ENCODE measurements at regions not wholly inside any gene's neighbourhood (a gene's known extent, or its start where the extent isn't known, plus 50 kb on each side); places are given as distances from the start of the nearest gene placed in this dataset.
A peak's percentile ranks its signal among the peaks of the same experiment; 100 is the strongest.

- no peak overlapping the region for H3K9ac ChIP-seq
- H3K27me3 ChIP-seq: no peaks in the 10 kb centered on the region
These were observed 572.8 kb upstream of the FBXO33 start for GRCh38 chr14:40004871-40005500.

GRCh38 chr14:40003773-40004172 is 571.5 kb upstream of the FBXO33 start:
- 0 out of 22 replicates have a peak, but pooled peaks cover 0 to 4% (median 0%) of the 10 kb centered on the region in 11 experiments for H3K9me3 ChIP-seq (replicated peaks in 1 of 11)
- H3K4me2 ChIP-seq: no peak overlapping the region
- H3K36me3 ChIP-seq: no peaks in the 10 kb centered on the region
- H3K27ac ChIP-seq: no peak overlapping the region
- no peak overlapping the region for H3K4me3 ChIP-seq
- no peak for TF ChIP-seq Cebpa-rat (IDR thresholded peaks at IDR 0.05)
- H3K4me1 ChIP-seq: peaks cover 0 to 6% (median 0%) of the 10 kb centered on the region in 10 experiments; a peak in 1 of 20 replicates
- H4K20me1 ChIP-seq: no peaks in the 10 kb centered on the region
- H3K27me3 ChIP-seq: no peaks in the 10 kb centered on the region
- no peak overlapping the region for H3K9ac ChIP-seq

More at GRCh38 chr14:40004871-40005500, 572.8 kb upstream of the FBXO33 start:
- Histone ChIP-seq H3K36me3 (no peaks in the 10 kb centered on the region), H3K4me1 (peaks cover 0 to 6% (median 0%) of the 10 kb centered on the region in 10 experiments; a peak in 1 of 20 replicates), H3K4me2 (no peak overlapping the region), H3K9me3 (replicated peaks in 1 of 11) (0 out of 22 replicates have a peak, but pooled peaks cover 0 to 4% (median 0%) of the 10 kb centered on the region in 11 experiments), H3K4me3 (no peak overlapping the region), H4K20me1 (no peaks in the 10 kb centered on the region), H3K27ac (no peak overlapping the region)
- no peak for TF ChIP-seq Cebpa-rat (IDR thresholded peaks at IDR 0.05)

GRCh38 chr14:39998854-39999253 is 566.6 kb upstream of the FBXO33 start:
- TF ChIP-seq Cebpa-rat (IDR thresholded peaks at IDR 0.05): no peak
- Histone ChIP-seq H3K4me3 (no peak overlapping the region), H3K9me3 (replicated peaks in 1 of 11) (0 out of 22 replicates have a peak, but pooled peaks cover 0 to 4% (median 0%) of the 10 kb centered on the region in 11 experiments), H3K27ac (no peak overlapping the region), H3K9ac (no peak overlapping the region), H3K4me1 (peaks cover 0 to 2% (median 0%) of the 10 kb centered on the region in 10 experiments; a peak in 1 of 20 replicates), H3K36me3 (no peaks in the 10 kb centered on the region), H3K27me3 (no peaks in the 10 kb centered on the region), H4K20me1 (no peaks in the 10 kb centered on the region), H3K4me2 (no peak overlapping the region)

GRCh38 chr14:39998114-39998513 is 565.9 kb upstream of the FBXO33 start:
- H3K4me2 ChIP-seq: no peak overlapping the region
- no peak overlapping the region for H3K9ac ChIP-seq
- no peak overlapping the region for H3K4me3 ChIP-seq
- H3K36me3 ChIP-seq: no peaks in the 10 kb centered on the region
- 0 out of 22 replicates have a peak, but pooled peaks cover 0 to 4% (median 0%) of the 10 kb centered on the region in 11 experiments for H3K9me3 ChIP-seq (replicated peaks in 1 of 11)
- H3K27ac ChIP-seq: no peak overlapping the region
- no peaks in the 10 kb centered on the region for H3K27me3 ChIP-seq
- TF ChIP-seq Cebpa-rat (IDR thresholded peaks at IDR 0.05): no peak
- no peaks in the 10 kb centered on the region for H3K4me1 ChIP-seq
- no peaks in the 10 kb centered on the region for H4K20me1 ChIP-seq

DNA sequence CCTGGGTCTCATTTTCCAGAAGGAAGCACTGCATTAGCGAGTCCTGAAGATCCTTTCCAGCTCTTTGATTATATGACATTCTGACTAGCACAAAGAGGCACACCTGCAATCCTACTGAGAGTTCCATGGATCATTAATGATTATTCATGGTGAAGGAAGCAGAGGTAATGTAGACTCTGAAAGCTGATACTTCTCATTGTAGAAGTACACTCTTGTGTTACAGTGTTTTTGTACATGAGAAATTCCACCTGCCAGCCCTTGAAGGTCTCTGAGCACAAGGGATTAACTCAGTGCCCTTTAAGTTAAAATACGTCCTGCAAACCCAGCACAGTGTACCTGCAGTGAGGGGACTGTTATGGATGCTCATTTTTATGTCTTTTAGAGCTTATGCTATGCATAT is 558.8 kb upstream of the FBXO33 start:
- no peaks in the 10 kb centered on the region for H4K20me1 ChIP-seq
- H3K9me3 ChIP-seq (replicated peaks in 1 of 11): 0 out of 22 replicates have a peak, but pooled peaks cover 0 to 3% (median 0%) of the 10 kb centered on the region in 11 experiments
- H3K27ac ChIP-seq: no peak overlapping the region
- no peaks in the 10 kb centered on the region for H3K27me3 ChIP-seq
- H3K9ac ChIP-seq: no peak overlapping the region
- H3K36me3 ChIP-seq: no peaks in the 10 kb centered on the region
- H3K4me1 ChIP-seq: no peaks in the 10 kb centered on the region
- H3K4me3 ChIP-seq: no peak overlapping the region
- TF ChIP-seq Cebpa-rat (IDR thresholded peaks at IDR 0.05): no peak
- no peak overlapping the region for H3K4me2 ChIP-seq

- H3K4me2 ChIP-seq: 0 out of 22 replicates have a peak overlapping the region, but pooled peaks of 1 of the 11 experiments have one; percentile 15
- H3K4me3 ChIP-seq: no peak overlapping the region
- H3K36me3 ChIP-seq: no peaks in the 10 kb centered on the region
- no peaks in the 10 kb centered on the region for H3K27me3 ChIP-seq
- H3K9me3 ChIP-seq (replicated peaks in 1 of 11): 0 out of 22 replicates have a peak, but pooled peaks cover 0 to 3% (median 0%) of the 10 kb centered on the region in 11 experiments
- no peaks in the 10 kb centered on the region for H4K20me1 ChIP-seq
- no peaks in the 10 kb centered on the region for H3K4me1 ChIP-seq
- H3K27ac ChIP-seq: no peak overlapping the region
- no peak for TF ChIP-seq Cebpa-rat (IDR thresholded peaks at IDR 0.05)
- no peak overlapping the region for H3K9ac ChIP-seq
These were observed 556.7 kb upstream of the FBXO33 start for GRCh38 chr14:39988939-39989338.

DNA sequence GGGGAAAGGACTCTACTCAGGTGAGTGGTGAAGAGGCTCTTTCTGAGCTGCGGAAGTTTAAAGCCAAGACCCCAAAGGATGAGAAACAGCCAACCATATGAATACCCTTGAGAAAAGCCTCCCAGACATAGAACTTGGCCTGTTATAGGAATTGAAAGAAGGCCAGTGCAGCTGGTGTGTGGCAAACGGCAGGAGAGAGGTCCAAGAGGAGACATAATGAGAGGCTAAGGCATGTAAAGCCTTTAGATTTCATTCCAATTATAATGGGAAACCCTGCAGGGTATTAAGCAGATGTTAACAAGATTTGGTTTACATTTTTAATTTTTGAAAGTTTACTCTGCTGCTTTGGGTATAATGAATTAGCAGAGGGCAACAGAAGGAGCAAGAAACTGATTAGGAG is 552.1 kb upstream of the FBXO33 start:
- TF ChIP-seq Cebpa-rat (IDR thresholded peaks at IDR 0.05): no peak
- no peak overlapping the region for H3K27ac ChIP-seq
- no peaks in the 10 kb centered on the region for H3K27me3 ChIP-seq
- no peaks in the 10 kb centered on the region for H3K9me3 ChIP-seq (replicated peaks in 1 of 11)
- no peak overlapping the region for H3K9ac ChIP-seq
- no peaks in the 10 kb centered on the region for H3K4me1 ChIP-seq
- H3K36me3 ChIP-seq: no peaks in the 10 kb centered on the region
- H3K4me3 ChIP-seq: no peak overlapping the region
- no peak overlapping the region for H3K4me2 ChIP-seq
- H4K20me1 ChIP-seq: no peaks in the 10 kb centered on the region

DNA sequence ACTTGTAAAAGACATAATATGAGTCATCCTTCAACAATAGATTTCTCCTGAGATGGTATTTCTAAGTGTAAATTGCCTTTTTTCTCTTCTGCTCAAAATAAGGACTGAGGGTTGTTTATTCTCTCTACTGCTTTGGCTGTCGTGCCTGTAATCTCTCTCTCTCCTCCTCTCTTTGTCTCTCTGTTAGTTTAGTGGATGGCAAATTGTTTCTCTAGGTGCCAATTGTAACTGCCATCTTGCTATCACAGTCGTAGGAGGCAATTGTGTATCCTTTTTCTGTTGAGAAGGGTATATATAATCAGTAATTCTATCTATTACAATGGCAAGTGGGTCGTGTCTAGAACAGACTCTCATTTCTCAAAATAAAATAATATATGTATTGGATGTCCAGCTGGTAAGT is 545.0 kb upstream of the FBXO33 start:
- no peaks in the 10 kb centered on the region for H3K27me3 ChIP-seq

DNA sequence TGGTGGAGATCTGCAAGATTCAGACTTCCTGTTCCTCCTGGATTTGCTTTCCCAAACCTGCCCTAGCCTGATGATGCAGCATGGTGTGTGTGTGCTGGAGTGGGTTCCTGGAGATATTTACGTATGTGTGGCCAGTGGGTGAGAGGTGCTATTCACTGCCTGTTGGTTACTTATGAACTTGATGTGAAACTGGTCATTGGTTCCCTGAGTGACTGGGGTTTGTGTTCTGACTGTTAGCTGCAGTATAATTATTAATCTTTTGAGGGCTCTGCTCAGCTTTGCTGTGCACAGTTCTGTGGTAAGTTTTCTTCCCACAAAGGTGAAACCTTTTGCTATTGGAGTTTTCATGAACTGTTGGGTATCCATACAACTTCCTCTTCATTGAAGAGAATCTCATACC is 541.8 kb upstream of the FBXO33 start:
- Histone ChIP-seq H3K27me3 (no peaks in the 10 kb centered on the region), H3K4me2 (peak overlapping the region in 3 of 11 experiments; percentile 19 to 67 (median 45); a peak in 5 of 22 replicates), H3K4me1 (peaks cover 0 to 47% (median 0%) of the 10 kb centered on the region in 10 experiments; a peak in 6 of 20 replicates), H3K4me3 (no peak overlapping the region), H4K20me1 (no peaks in the 10 kb centered on the region), H3K27ac (0 out of 22 replicates have a peak overlapping the region, but pooled peaks of 1 of the 11 experiments have one; percentile 9), H3K36me3 (no peaks in the 10 kb centered on the region), H3K9me3 (replicated peaks in 1 of 11) (no peaks in the 10 kb centered on the region), H3K9ac (no peak overlapping the region)
- no peak for TF ChIP-seq Cebpa-rat (IDR thresholded peaks at IDR 0.05)

More for the DNA sequence above, 545.0 kb upstream of the FBXO33 start:
- H3K36me3 ChIP-seq: no peaks in the 10 kb centered on the region
- H3K9ac ChIP-seq: no peak overlapping the region
- H3K4me3 ChIP-seq: no peak overlapping the region
- H3K27ac ChIP-seq: no peak overlapping the region
- no peaks in the 10 kb centered on the region for H4K20me1 ChIP-seq
- peak overlapping the region in 2 of 11 experiments; percentile 45 to 67; a peak in 3 of 22 replicates for H3K4me2 ChIP-seq
- no peak for TF ChIP-seq Cebpa-rat (IDR thresholded peaks at IDR 0.05)
- no peaks in the 10 kb centered on the region for H3K9me3 ChIP-seq (replicated peaks in 1 of 11)
- peaks cover 0 to 47% (median 0%) of the 10 kb centered on the region in 10 experiments; a peak in 6 of 20 replicates for H3K4me1 ChIP-seq
